Stomach (tissue), 4 donors: ENCODE measurements at regions not wholly inside any gene's neighbourhood (a gene's known extent, or its start where the extent isn't known, plus 50 kb on each side); places are given as distances from the start of the nearest gene placed in this dataset.

Source experiments
- CTCF ChIP-seq, 7 experiments: fragments of 450-650 bp in 4 of 7; fragments of 200-600 bp in 3 of 7; sonication (generic) in 3 of 7; IDR thresholded peaks; one replicate each; pipeline ENCODE4 v1.5.1; 2016 to 2019; ENCODE audit warnings: antibody characterized with exemption in 7 of 7, control low read depth in 2 of 7, mild to moderate bottlenecking in 1 of 7
- EP300 ChIP-seq: sonication (generic); formaldehyde crosslinking; IDR thresholded peaks from one replicate; pipeline ENCODE4 v1.6.1; 2017; ENCODE audit warnings: antibody characterized with exemption
- POLR2A ChIP-seq, 4 donors: fragments of 450-650 bp; IDR thresholded peaks; one replicate each; pipeline ENCODE4 v1.6.1; 2016; ENCODE audit warnings: antibody characterized with exemption in 4 of 4, control low read depth in 2 of 4, mild to moderate bottlenecking in 1 of 4, moderate library complexity in 1 of 4
- POLR2AphosphoS5 ChIP-seq, 3 donors: sonication (generic); formaldehyde crosslinking; IDR thresholded peaks; one replicate each; pipeline ENCODE4 v1.6.1; 2016; ENCODE audit warnings: antibody characterized with exemption in 3 of 3

- no peak for TF ChIP-seq POLR2AphosphoS5 (IDR thresholded peaks at IDR 0.05)
- TF ChIP-seq POLR2A (IDR thresholded peaks at IDR 0.05), result no peak
- TF ChIP-seq CTCF (IDR thresholded peaks at IDR 0.05), result no peak
- TF ChIP-seq EP300, result no peak
Measured at GRCh38 chr3:153840487-153840886, 280.7 kb upstream of the ARHGEF26 start.
